ENCODE measurements at regions not wholly inside any gene's neighbourhood (a gene's known extent, or its start where the extent isn't known, plus 50 kb on each side); places are given as distances from the start of the nearest gene placed in this dataset.

DNA sequence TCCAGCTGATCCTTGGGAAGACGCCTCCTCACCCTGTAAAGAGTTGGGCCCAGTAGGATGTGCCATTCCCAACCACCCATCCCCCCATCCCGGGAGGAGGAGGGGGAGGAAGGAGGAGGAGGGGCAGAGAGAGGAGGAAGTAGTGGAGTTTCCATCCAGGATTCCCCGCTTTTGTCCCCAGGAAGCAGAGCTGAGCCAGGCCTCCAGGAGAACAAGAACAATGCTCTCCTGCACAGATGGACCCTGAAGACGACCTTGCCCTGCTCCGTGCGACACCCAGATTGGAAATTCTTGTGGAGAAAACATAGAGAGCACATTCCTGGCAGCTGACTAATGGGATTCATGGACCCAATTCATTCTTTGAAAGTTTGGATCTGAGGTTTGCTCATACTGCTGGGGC is 132.3 kb upstream of the CRY1 start:
- DNase-seq (ENCODE audit: low read depth) = peak; percentile 56

DNA sequence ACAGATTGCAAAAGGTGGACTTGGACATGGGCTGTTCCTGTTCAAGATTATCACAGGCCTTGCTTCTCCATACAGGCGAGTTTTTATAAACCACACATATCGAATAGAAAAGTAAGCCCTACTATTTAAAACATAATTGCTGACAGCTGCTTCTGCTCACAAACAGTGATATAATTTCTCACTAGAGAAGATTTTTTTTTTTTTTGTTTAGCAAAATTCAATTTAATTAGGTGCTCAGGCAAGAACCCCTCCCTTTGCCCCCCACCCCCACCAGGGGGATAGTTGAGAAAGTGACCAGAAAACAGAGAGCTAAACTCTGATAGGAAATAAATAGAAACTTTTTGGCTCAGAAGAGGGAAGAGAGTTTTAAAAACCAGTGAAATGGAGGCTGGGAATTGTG is 132.8 kb upstream of the CRY1 start:
- no peak for DNase-seq (ENCODE audit: low read depth)

DNA sequence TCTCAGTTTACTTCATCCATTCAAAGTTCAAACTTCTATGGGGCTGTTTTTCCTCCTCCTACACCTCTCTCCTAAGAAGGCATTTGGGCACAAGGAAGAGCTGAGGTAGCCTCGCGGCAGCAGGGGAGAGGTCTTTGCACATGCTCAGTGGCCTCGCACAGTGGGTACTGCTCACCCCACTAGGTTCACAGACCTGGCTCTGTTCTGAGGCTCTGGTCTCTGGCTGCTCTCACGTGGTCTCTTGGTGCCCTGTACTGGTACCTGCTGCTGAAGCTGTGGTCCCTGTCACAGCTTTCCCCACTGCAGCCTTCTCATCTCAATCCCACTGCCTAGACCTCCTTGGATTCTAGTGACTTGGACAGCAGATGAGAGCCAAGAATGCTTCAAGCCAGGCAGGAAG is 134.7 kb upstream of the CRY1 start:
- DNase-seq (ENCODE audit: low read depth) = no peak

DNA sequence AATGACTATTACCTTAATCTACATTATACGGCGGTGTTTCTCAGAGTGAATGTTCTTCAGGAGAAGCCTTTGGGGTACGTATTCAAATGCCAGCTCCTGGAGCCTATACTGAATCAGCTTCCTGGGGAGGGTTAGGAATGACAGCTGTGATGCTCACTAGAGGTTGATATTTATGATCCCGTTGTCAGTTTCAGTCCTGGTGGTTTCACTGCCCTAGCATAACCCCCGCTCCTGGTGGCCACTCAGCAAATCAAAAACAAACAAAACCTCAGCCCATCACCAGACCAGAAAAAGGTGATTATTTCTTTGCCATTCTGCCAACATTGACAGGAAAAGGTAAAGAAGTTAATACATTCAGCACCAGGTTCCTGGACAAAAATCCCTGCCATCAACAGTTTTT is 136.5 kb upstream of the CRY1 start:
- DNase-seq (ENCODE audit: low read depth) = no peak

DNA sequence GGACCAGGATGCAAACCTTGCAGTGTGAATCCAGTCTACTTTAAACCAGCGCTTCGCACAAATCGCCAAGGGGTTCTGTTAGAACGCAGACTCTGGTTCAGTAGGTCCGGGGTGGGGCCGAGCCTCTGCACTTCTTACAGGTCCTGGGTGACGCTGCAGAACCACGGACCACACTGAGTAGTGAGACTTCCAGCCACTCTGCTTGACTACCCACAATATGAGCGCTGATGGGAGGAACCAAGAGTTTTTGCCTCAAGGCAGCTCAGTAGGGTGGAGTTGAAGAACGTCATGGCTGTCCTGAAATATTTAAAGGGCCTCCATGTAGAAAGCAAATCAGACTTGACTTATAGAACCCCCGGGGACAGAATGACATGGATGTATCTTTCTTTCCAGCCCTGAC is 138.0 kb upstream of the CRY1 start:
- no peak for DNase-seq (ENCODE audit: low read depth)

DNA sequence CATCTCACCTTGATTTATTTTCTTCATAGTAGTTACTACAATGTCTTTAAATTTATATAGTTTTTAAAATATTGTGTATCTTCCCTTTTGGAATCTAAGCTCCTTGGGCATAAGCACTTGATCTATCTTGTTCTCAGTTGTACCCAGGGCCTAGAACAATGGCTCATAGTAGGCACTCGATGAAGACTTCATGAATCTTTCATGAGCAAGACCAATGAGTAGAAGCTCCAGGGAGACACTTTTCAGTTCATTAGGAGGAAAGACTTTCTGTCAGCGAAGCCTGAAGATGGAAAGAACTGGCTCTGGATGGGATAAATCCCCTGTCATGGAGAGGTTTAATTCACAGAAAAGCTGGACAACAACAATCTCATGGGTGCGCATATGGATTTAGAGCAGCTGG is 140.2 kb upstream of the CRY1 start:
- no peak for DNase-seq (ENCODE audit: low read depth)

DNA sequence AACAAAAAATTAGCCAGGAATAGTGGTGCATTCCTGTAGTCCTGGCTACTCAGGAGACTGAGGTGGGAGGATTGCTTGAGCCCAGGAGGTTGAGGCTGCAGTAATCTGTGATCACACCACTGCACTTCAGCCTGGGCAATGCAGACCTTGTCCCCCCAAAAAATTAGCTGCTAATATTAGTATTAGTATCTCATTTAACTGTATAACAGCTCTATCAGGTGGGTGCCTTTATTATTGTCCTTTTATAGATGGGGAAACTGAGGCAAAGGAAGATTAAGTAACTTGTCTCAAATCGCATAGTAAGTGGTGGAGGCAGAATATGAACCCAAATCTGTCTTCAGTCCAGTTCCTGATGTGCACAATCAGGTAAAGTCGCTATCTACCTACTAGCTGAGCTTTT is 142.3 kb upstream of the CRY1 start:
- DNase-seq (ENCODE audit: low read depth) = no peak

DNA sequence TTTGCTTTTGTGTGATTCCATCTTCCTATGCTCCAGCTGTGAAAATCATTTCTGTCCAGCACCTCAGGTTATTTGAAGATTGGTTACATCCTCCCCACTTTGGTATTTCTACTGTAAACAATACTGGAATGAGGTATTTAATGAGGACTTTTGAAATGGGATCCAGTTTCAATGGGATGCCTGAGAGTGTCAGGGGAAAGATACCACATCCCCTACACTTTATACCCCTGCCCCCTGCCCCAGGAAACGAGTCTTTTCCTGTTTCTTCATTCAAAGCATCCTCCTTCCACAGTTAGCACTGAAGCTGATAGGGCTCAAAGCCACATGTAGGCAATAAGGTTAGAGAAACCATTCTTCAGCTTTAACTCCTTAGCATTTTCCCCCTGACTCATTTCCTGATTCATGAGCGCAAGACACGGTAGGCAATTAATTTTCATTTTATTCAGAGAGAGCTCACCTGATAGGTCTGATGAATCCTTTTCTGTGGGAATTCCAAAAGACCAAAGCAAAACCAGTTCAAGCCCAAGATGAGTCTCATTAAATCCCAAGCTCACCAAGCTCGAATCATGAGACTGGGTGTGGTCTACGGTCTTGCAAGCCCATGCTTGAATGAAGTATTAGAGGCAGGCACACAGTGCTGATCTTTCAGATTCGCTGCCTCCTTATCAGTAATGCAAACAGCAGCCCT is 143.6 kb upstream of the CRY1 start:
- peak; percentile 49 for DNase-seq (ENCODE audit: low read depth)

DNA sequence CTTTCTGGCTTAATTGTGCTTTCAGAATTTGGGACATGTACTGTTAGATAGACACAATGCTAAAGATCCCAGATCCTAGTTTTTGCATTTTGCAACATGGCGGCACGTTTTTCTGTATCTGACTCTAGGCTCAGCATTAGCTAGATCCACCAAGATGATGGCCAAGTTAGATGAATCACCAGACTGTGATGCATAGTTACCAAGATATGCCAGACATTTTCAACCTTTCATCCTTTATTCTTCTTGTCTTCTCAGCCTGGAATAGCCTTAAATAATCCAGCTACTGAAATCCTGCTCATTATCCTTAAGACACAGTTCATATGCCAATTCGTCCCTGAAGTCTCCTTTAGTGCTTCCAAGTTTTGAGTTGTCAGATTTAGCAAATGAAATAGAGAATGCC is 144.9 kb upstream of the CRY1 start:
- DNase-seq (ENCODE audit: low read depth) = no peak

DNA sequence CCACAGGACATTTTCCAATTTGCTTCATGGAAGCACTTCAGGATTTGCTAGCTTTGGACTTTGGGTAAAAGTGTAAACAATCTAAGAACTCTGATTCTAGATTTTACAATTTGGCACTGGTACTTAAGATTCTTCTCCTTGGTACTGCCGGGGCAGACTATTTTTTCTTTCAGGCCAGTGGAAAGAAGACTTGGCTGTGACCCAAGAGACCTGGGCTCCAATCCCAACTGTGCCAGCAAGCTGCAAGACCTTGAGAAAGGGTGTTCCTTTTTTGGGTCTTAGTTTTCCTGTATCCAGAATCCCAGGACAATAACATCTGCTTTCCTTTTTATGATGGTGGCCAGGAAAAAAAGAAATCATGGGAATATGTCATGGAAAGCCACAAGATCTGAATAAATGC is 148.1 kb upstream of the CRY1 start:
- no peak for DNase-seq (ENCODE audit: low read depth)

DNA sequence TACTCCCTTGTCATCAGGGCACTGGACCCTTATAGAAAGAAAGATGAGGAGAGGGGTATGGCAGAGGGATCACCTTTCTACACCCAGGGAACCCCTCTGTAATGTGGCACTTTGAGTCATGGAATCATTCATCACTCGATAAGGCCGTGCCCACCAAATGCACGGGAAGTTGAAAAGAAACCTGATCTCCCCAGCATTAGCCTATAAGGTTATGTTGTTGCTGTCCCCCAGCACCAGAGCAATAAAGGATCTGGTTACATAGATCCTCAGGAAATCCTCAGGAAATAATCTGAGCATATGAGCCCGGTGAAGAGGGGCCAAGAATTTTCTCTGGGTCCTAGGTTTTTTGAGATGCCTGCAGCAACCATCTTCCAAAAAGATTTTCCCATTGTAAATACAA is 148.8 kb upstream of the CRY1 start:
- DNase-seq (ENCODE audit: low read depth) = no peak

DNA sequence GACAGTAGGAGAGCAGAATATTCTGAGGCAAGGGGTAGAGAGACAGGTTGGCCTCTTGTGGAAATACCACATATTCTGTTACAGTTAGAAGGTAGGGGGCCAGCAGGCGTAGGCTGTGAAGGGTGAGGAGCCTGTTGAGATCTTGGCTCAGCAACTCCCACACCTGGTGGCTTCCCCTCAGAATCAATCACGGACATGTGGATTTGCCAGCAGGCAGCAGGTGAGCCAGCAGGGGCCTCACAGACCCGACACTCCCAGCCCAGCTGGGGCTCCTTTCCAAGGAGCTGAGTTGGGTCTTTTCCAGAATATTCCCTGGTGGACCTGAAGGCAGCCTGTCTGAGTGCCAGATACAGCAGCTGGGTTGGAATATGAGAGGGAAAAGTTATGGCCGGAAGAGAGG is 150.0 kb upstream of the CRY1 start:
- no peak for DNase-seq (ENCODE audit: low read depth)

DNA sequence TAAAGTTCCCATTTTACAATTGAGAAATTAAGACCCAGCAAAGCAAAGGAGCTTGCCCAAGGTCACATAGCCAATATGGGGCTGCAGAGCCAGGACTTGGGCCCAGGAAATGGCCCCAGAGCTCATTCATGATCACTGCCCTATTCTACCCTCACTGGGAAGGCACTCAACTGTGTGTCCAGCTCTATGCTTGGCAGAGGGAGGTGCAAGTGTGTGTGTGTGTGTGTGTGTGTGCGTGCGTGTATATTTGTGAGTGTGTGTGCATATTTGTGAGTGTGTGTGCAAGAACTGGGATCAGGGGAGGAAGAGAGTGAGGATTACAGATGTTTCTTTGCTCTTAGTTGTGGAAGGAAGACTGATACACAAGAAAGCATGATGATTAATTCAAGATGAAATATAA is 151.2 kb upstream of the CRY1 start:
- DNase-seq (ENCODE audit: low read depth) = no peak

DNA sequence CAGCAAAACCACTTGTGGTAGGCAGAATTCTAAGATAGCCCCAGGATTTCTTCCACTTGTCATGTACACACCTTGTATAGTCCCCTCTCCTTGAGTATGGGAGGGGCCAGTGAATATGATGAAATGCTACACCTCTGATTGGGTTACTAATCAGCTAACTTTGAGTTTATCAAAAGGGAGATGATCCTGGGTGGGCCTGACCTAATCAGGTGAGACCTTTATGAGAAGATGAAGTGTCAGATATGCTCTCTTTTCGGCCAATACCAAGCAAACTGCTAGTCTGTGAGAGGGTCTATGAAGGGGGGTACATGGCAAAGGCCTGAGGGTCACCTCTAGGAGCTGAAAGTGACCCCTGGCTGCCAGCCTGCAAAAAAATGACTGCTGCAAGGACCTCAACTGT is 154.3 kb upstream of the CRY1 start:
- DNase-seq (ENCODE audit: low read depth) = no peak

DNA sequence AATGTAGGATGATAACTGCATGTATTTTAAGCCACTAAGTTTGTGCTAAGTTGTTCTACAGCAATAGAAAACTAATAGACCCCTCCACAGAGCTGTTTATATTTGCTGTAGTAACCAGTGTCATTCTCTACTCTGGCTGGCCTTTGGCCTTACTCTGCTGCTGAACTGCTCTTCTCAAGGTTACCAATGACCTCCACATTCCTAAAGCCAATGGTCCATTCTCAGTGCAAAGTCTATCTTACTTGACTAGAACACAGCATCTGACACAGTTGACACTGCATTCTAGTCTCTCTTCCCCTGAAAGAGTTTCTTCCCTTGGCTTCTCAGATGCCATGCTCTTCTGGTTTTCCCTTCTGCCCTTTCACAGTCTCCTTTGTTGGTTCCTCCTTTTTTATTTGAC is 154.8 kb upstream of the CRY1 start:
- DNase-seq (ENCODE audit: low read depth) = no peak

DNA sequence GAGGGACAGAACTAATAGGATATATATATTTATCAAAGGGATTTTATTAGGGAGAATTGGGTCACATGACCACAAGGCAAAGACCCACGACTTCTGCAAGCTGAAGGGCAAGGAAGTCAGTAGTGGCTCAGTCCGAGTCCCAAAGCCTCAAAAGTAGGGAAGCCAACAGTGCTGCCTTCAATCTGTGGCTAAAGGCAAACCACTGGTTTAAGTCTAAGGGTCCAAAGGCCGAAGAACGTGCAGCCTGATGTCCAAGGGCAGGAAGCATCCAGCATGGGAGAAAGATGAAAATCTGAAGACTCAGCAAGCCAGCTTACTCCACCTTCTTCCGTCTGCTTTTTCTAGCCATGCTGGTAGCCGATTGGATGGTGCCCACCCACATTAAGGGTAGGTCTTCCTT is 157.9 kb upstream of the CRY1 start:
- DNase-seq (ENCODE audit: low read depth) = no peak

DNA sequence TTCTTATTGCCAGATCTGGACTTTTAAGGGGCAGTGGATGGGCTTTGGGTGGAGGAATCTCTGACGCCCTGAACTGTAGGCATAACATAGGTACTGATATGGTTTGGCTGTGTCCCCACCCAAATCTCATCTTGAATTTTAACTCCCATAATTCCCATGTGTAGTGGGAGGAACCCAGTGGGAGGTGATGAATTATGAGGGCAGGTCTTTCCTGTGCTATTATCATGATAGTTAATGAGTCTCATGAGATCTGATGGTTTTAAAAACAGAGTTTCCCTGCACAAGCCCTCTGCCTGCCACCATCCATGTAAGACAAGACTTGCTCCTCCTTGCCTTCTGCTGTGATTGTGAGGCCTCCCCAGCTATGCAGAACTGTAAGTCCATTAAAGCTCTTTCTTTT is 160.0 kb upstream of the CRY1 start:
- DNase-seq (ENCODE audit: low read depth) = no peak

DNA sequence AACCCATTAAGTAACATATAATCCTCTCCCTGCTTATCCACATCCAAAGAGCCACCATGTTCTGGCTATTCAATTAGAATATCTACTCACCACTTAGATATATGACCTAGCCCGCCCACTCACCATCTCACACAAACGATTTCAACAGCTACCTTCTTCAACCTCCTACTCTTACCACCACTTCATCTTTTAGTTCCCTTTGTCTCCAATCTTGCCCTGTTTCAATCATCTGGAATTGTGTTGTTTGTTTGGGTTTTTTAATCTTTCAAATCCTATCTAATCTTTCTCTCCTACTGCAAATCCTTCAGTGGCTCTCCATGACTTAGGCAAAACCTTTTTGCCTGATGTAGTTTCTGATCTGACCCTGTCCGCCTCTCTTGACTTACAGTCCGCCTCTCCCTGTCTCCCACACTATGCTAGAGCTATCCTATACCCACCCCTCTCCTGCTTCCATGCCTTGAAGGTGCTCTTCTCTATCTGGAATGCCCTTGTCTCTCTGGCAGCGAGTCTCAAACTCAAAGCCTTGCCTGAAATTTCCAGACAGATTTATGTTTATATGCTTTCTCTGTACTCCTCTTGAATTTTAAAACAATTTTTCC is 161.0 kb upstream of the CRY1 start:
- DNase-seq (ENCODE audit: low read depth) = no peak

DNA sequence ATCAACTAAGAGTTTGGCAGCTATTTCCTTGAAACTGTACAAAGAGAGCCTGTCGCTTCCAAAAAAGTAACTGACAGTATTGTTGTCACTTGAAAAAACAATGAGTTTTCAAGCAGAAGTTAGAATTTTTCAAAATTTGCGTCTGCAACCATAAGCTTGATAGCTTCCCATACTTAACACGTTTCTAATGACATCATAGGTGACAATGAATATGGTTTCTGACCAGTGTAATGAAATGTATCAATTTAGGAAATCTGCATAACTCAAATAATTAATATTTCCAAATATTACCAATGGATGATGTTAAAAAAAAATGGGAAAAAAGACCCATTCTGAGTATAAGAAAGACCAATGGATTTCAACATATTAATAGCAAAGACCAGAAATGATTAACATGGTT is 165.4 kb upstream of the CRY1 start:
- no peak for DNase-seq (ENCODE audit: low read depth)

DNA sequence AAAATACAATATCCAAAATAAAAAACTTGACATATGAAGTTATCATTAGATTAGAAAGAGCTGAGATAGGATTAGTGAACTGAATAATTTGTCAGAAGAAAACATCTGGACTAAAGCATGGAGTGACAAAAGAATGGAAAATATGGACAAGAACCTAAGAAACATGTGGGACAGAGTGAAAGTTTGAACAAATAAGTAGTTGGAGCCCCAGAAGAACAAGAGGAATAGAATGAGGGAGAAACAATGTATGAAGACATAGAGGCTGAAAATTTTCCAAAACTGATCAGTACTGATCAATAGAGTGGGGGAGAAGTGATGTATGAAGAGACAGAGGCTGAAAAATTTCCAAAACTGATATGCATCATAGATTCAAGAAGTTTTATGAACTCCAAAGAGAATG is 170.6 kb upstream of the CRY1 start:
- no peak for DNase-seq (ENCODE audit: low read depth)

DNA sequence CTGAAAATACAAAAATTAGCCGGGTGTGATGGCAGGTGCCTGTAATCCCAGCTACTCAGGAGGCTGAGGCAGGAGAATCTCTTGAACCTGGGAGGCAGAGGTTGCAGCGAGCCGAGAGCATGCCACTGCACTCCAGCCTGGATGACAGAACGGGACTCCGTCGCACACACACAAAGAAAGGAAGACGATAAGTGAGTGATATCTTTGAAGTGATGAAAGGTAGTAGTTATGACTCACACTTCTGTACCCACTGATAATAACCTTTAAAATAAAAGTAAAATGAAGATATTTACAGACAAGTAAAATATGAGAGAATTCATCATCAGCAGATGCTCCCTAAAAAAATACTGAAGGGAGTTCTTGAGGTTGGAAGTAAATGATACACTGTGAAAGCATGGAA is 171.3 kb upstream of the CRY1 start:
- no peak for DNase-seq (ENCODE audit: low read depth)

DNA sequence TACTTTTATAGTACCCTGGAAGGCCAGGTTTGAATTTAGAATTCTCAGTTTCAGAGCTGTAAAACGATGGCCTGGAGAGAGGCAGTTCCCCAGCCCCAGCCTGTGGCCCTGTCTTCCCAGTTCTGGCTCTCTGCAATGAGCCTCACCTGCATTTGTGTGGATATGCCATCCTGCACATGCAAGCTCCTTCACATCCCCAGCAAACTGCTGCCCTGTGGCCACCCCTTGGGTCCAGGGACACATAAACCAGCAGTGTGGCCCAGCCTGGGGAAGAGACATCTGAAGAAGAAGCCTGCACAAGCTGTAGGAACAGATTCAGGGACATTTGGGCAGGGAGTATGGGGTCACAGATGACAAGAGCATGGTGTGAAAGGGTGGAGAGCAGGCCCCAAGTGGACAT is 174.3 kb upstream of the CRY1 start:
- no peak for DNase-seq (ENCODE audit: low read depth)

DNA sequence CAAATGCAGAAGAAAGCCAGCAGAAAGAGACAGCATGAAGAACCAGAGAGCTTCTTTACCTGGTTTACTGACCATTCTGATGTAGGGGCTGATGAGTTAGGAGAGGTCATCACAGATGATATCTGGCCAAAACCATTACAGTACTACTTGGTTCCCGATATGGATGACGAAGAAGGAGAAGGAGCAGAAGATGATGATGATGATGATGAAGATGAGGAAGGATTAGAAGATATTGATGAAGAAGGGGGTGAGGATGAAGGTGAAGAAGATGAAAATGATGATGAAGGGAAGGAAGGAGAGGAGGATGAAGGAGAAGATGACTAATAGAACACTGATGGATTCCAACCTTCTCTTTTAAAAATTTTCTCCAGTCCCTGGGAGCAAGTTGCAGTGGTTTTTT is 178.2 kb upstream of the CRY1 start:
- no peak for DNase-seq (ENCODE audit: low read depth)

DNA sequence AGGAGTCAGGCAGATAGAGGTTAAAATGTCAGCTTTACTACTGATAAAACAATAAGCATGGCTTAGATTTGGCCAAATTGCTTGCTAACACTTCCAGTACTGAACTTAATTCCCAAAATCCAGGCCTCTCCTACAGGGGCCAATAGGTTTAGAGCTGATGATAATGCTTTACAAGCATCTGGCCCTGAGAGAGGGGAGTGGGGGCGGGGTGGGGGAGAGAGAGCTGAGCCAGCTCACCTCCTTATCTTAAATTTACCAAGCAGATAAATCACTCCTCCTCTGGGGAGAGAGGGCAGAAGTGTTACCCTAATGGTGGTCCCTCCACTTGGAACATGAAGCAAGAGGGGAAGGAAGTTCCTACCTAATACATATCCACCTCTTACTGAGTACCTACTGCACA is 182.2 kb upstream of the CRY1 start:
- no peak for DNase-seq (ENCODE audit: low read depth)
